Epithelial cell of esophagus (primary cell): ENCODE measurements at regions not wholly inside any gene's neighbourhood (a gene's known extent, or its start where the extent isn't known, plus 50 kb on each side); places are given as distances from the start of the nearest gene placed in this dataset.

Source experiments
- DNase-seq: peaks from one replicate; pipeline ENCODE4 v3.0.0; 2010; ENCODE audit warnings: low read depth
- H3K4me3 ChIP-seq: 2 replicates; pipeline ENCODE4 v1.5.1; 2011; ENCODE audit warnings: mild to moderate bottlenecking, low read length, control low read depth
- TF ChIP-seq, protein P1 (sequence below): IDR thresholded peaks from 2 replicates; pipeline ENCODE4 v1.5.1; 2011; ENCODE audit warnings: low read depth, mild to moderate bottlenecking, low read length, control low read depth, inconsistent platforms; ENCODE audit not compliant: insufficient read depth; ENCODE audit errors: missing control alignments

GRCh38 chr4:84051089-84051488 is 448.0 kb downstream of the NKX6-1 start:
- TF ChIP-seq, protein P1, sequence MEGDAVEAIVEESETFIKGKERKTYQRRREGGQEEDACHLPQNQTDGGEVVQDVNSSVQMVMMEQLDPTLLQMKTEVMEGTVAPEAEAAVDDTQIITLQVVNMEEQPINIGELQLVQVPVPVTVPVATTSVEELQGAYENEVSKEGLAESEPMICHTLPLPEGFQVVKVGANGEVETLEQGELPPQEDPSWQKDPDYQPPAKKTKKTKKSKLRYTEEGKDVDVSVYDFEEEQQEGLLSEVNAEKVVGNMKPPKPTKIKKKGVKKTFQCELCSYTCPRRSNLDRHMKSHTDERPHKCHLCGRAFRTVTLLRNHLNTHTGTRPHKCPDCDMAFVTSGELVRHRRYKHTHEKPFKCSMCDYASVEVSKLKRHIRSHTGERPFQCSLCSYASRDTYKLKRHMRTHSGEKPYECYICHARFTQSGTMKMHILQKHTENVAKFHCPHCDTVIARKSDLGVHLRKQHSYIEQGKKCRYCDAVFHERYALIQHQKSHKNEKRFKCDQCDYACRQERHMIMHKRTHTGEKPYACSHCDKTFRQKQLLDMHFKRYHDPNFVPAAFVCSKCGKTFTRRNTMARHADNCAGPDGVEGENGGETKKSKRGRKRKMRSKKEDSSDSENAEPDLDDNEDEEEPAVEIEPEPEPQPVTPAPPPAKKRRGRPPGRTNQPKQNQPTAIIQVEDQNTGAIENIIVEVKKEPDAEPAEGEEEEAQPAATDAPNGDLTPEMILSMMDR = no peak
- H3K4me3 ChIP-seq = no peak overlapping the region
- DNase-seq = no peak

DNA sequence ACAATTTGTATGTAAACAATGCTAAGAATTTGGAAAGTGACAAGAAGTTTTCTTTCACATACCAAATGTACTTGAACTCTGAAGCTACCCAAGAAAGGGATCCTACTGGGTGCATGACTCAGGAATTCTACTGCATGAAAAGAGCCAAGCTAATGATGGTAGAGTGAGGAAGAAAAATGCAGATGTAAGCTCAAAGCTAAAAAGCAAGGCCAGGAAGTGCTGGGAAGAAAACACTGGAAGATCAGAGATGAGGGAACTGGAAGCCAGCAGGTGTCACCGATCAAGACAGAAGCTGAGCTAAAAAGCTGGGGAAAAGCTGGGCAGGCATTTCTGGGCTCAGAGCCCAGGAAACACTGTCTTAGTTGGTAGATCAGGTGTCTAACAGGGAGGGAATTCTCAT is 449.1 kb downstream of the NKX6-1 start:
- DNase-seq = no peak
- TF ChIP-seq, protein P1 = no peak
- H3K4me3 ChIP-seq = no peak overlapping the region

DNA sequence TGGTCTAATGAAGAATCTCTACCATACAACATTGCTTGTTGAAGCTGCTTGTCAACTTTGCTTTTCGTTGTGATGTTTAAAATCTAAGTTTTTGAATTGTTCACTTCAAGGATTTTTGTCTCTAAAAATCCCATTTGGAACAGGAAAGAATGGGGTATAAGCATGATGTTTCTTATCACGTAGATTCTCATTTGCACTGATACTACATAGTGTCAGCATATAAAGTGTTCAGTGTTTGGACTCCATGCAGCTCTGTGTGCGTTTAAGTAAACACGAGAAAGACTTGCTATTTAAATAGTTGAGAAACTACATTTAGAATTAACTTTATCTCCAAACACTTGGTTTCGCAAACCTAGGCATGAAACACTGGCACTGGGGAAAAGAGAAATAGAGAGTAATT is 452.5 kb downstream of the NKX6-1 start:
- H3K4me3 ChIP-seq = no peak overlapping the region
- TF ChIP-seq, protein P1 = no peak

GRCh38 chr4:84041426-84041825 is 457.7 kb downstream of the NKX6-1 start:
- no peak overlapping the region for H3K4me3 ChIP-seq
- no peak for DNase-seq
- TF ChIP-seq, protein P1 = no peak

More for the DNA sequence above, 452.5 kb downstream of the NKX6-1 start:
- DNase-seq = no peak

DNA sequence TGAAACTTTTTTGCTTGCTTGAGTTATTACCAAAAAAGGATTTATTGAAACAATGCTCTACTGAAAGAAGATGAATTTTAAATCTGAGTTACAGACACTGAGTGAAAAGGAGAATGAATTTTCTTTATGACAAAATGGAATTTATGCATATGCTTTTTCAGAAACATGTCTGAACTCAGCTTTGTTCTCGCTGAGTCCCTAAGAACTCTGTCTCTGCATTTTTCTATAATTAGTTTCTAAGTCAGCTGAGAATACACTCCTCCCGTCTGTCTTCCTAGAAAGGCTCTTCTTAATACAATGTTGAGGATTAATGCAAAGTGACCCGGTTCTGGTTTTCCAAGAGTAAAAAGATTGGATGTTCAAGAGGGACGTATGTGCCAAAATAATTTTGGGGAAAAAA is 463.5 kb downstream of the NKX6-1 start:
- TF ChIP-seq, protein P1 = no peak
- peak; percentile 36 for DNase-seq

DNA sequence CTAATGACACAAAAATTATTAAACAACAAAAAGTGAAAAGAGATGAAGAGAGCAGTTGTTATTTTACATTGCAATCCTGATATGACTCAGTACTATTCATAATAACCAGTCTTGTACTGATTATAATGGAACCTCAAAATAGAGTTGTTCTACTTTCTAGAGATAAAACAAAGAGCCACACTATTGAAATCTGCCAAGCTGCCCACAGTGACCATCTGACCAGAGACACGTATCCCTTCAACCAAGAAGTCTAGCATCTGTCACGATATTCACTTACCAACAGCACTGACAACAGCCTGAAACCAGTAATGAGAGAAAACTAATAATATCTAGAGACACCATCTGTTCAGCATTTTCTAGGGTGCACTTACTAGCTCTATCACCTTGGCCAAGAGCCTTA is 466.7 kb downstream of the NKX6-1 start:
- H3K4me3 ChIP-seq = no peak overlapping the region
- TF ChIP-seq, protein P1 = no peak
- no peak for DNase-seq

More for the DNA sequence above, 463.5 kb downstream of the NKX6-1 start:
- H3K4me3 ChIP-seq = no peak overlapping the region

GRCh38 chr4:84031401-84031800 is 467.7 kb downstream of the NKX6-1 start:
- no peak for DNase-seq
- no peak overlapping the region for H3K4me3 ChIP-seq
- TF ChIP-seq, protein P1 = no peak
